Right atrium auricular region (tissue), 2 donors: ENCODE measurements at regions not wholly inside any gene's neighbourhood (a gene's known extent, or its start where the extent isn't known, plus 50 kb on each side); places are given as distances from the start of the nearest gene placed in this dataset.

Experiments used
- DNase-seq: peaks from one replicate; pipeline ENCODE4 v3.0.0-alpha.2; 2019; ENCODE audit warnings: low spot score
- H3K27ac ChIP-seq, 2 donors: fragments of 200-600 bp; sonication (generic); 1 replicate in 1 of 2; 2 replicates in 1 of 2; pipeline ENCODE4 v1.5.1; 2016 to 2019
- H3K27me3 ChIP-seq, 2 donors: fragments of 200-600 bp; sonication (generic); one replicate each; pipeline versions ENCODE4 v1.5.1 to v1.6.0; 2017 to 2019
- H3K36me3 ChIP-seq: fragments of 200-600 bp; sonication (generic); one replicate; pipeline ENCODE4 v1.5.1; 2016
- H3K4me1 ChIP-seq, 2 donors: fragments of 200-600 bp; sonication (generic); one replicate each; pipeline versions ENCODE4 v1.5.1 to v1.6.0; 2017 to 2019
- H3K4me3 ChIP-seq, 2 donors: fragments of 200-600 bp; sonication (generic); 1 replicate in 1 of 2; 2 replicates in 1 of 2; pipeline ENCODE4 v1.5.1; 2017 to 2019; ENCODE audit warnings: mild to moderate bottlenecking in 1 of 2, moderate library complexity in 1 of 2
- H3K9me3 ChIP-seq, 2 donors: fragments of 200-600 bp; sonication (generic); one replicate each; pipeline ENCODE4 v1.5.1; 2019
- CTCF ChIP-seq, 2 donors: fragments of 200-600 bp; sonication (generic); IDR thresholded peaks; one replicate each; pipeline ENCODE4 v1.5.1; 2019; ENCODE audit warnings: antibody characterized with exemption in 2 of 2

GRCh38 chrX:15043538-15043937 is 170.3 kb downstream of the MOSPD2 start:
- Histone ChIP-seq H3K36me3 (no peaks in the 10 kb centered on the region), H3K9me3 (no peaks in the 10 kb centered on the region), H3K27me3 (no peaks in the 10 kb centered on the region), H3K4me3 (no peak overlapping the region), H3K4me1 (no peaks in the 10 kb centered on the region), H3K27ac (no peak overlapping the region)
- TF ChIP-seq CTCF (IDR thresholded peaks at IDR 0.05) = no peak
- DNase-seq = no peak

- no peak overlapping the region for H3K4me3 ChIP-seq
- no peaks in the 10 kb centered on the region for H3K4me1 ChIP-seq
- H3K27me3 ChIP-seq = no peaks in the 10 kb centered on the region
- DNase-seq = no peak
- H3K27ac ChIP-seq = no peak overlapping the region
- TF ChIP-seq CTCF (IDR thresholded peaks at IDR 0.05) = no peak
- H3K36me3 ChIP-seq = no peaks in the 10 kb centered on the region
- H3K9me3 ChIP-seq = no peaks in the 10 kb centered on the region
Observed at GRCh38 chrX:15033917-15034316, 160.7 kb downstream of the MOSPD2 start.

GRCh38 chrX:15017491-15017890 is 144.3 kb downstream of the MOSPD2 start:
- TF ChIP-seq CTCF (IDR thresholded peaks at IDR 0.05) = no peak
- no peaks in the 10 kb centered on the region for H3K9me3 ChIP-seq
- H3K4me3 ChIP-seq = no peak overlapping the region
- no peak overlapping the region for H3K27ac ChIP-seq
- no peak for DNase-seq
- no peaks in the 10 kb centered on the region for H3K27me3 ChIP-seq
- no peaks in the 10 kb centered on the region for H3K36me3 ChIP-seq
- H3K4me1 ChIP-seq = no peaks in the 10 kb centered on the region

GRCh38 chrX:15016051-15016450 is 142.8 kb downstream of the MOSPD2 start:
- DNase-seq = no peak
- H3K27ac ChIP-seq = no peak overlapping the region
- TF ChIP-seq CTCF (IDR thresholded peaks at IDR 0.05) = no peak
- no peaks in the 10 kb centered on the region for H3K27me3 ChIP-seq
- H3K4me3 ChIP-seq = no peak overlapping the region
- H3K36me3 ChIP-seq = no peaks in the 10 kb centered on the region
- no peaks in the 10 kb centered on the region for H3K9me3 ChIP-seq
- H3K4me1 ChIP-seq = no peaks in the 10 kb centered on the region

- Histone ChIP-seq H3K27me3 (no peaks in the 10 kb centered on the region), H3K9me3 (no peaks in the 10 kb centered on the region), H3K36me3 (no peaks in the 10 kb centered on the region), H3K4me1 (no peaks in the 10 kb centered on the region), H3K27ac (no peak overlapping the region), H3K4me3 (no peak overlapping the region)
- DNase-seq = no peak
- TF ChIP-seq CTCF (IDR thresholded peaks at IDR 0.05) = no peak
Observed at GRCh38 chrX:15014281-15014680, 141.1 kb downstream of the MOSPD2 start.

- DNase-seq = no peak
- Histone ChIP-seq H3K27ac (no peak overlapping the region), H3K4me3 (no peak overlapping the region), H3K9me3 (no peaks in the 10 kb centered on the region), H3K27me3 (no peaks in the 10 kb centered on the region), H3K36me3 (no peaks in the 10 kb centered on the region), H3K4me1 (no peaks in the 10 kb centered on the region)
- no peak for TF ChIP-seq CTCF (IDR thresholded peaks at IDR 0.05)
Observed at GRCh38 chrX:15013461-15013860, 140.2 kb downstream of the MOSPD2 start.
